GM12891 (cell line): ENCODE measurements at regions not wholly inside any gene's neighbourhood (a gene's known extent, or its start where the extent isn't known, plus 50 kb on each side); places are given as distances from the start of the nearest gene placed in this dataset.
"Not testable (repeated sequence)": the region's sequence is repeated elsewhere in the genome, so short reads cannot be mapped to it uniquely, and the experiment has no call there.

Source experiments
- DNase-seq: peaks from one replicate; pipeline ENCODE4 v3.0.0; 2011; ENCODE audit warnings: low spot score; ENCODE audit not compliant: insufficient read length
- FAIRE-seq: peaks from 2 replicates; lab custom pipeline; 2011; peaks lifted over from hg19 to GRCh38; lab: Jason Lieb, UNC
- PAX5 ChIP-seq: IDR thresholded peaks from 2 replicates; pipeline ENCODE4 v1.6.1; 2011; ENCODE audit warnings: low read length, moderate library complexity, mild to moderate bottlenecking; ENCODE audit not compliant: insufficient read depth, severe bottlenecking
- POLR2A ChIP-seq: IDR thresholded peaks from 2 replicates; pipeline ENCODE4 v1.6.1; 2011; ENCODE audit warnings: low read depth, low read length, control low read depth
- POLR2AphosphoS5 ChIP-seq: IDR thresholded peaks from 2 replicates; pipeline ENCODE4 v1.6.1; 2011; ENCODE audit warnings: low read depth, low read length, control low read depth
- POU2F2 ChIP-seq: IDR thresholded peaks from 2 replicates; pipeline ENCODE4 v1.6.1; 2011; ENCODE audit warnings: low read depth, mild to moderate bottlenecking, control low read depth, low read length, moderate library complexity
- SPI1 ChIP-seq: IDR thresholded peaks from 2 replicates; pipeline ENCODE4 v1.6.1; 2011; ENCODE audit warnings: low read depth, low read length, control low read depth
- TAF1 ChIP-seq: IDR thresholded peaks from 2 replicates; pipeline ENCODE4 v1.6.1; 2011; ENCODE audit warnings: low read depth, low read length, control low read depth

- TF ChIP-seq POLR2AphosphoS5 (no peak), POU2F2 (no peak), SPI1 (no peak), PAX5 (no peak), TAF1 (no peak), POLR2A (no peak)
- FAIRE-seq (no peak), DNase-seq (no peak)
Measured at GRCh38 chr11:116331381-116331780, 441.4 kb downstream of the BUD13 start.

GRCh38 chr11:116330439-116331185 lies 442.2 kb downstream of the BUD13 start:
- TF ChIP-seq POLR2AphosphoS5 (no peak), PAX5 (no peak), POLR2A (no peak), TAF1 (no peak), SPI1 (no peak), POU2F2 (no peak)
- DNase-seq = no peak
- no peak for FAIRE-seq

- DNase-seq (no peak), FAIRE-seq (no peak)
- no peak for TF ChIP-seq POLR2AphosphoS5
- no peak for TF ChIP-seq POU2F2
- TF ChIP-seq POLR2A = no peak
- TF ChIP-seq PAX5 = no peak
- no peak for TF ChIP-seq TAF1
- no peak for TF ChIP-seq SPI1
Measured at GRCh38 chr11:116329354-116330090, 443.3 kb downstream of the BUD13 start.

- no peak for FAIRE-seq
- no peak for DNase-seq
- TF ChIP-seq SPI1 (no peak), PAX5 (no peak), POU2F2 (no peak), POLR2A (no peak), TAF1 (no peak), POLR2AphosphoS5 (no peak)
Measured at GRCh38 chr11:116328851-116329250, 443.9 kb downstream of the BUD13 start.

- DNase-seq = no peak
- no peak for FAIRE-seq
- no peak for TF ChIP-seq SPI1
- no peak for TF ChIP-seq POLR2A
- TF ChIP-seq POLR2AphosphoS5 = no peak
- TF ChIP-seq POU2F2 = no peak
- no peak for TF ChIP-seq PAX5
- no peak for TF ChIP-seq TAF1
Measured at GRCh38 chr11:116328391-116328790, 444.4 kb downstream of the BUD13 start.

GRCh38 chr11:116326146-116326545 lies 446.6 kb downstream of the BUD13 start:
- TF ChIP-seq POLR2A (no peak), POLR2AphosphoS5 (no peak), PAX5 (no peak), POU2F2 (no peak)
- DNase-seq (no peak), FAIRE-seq (no peak)

- no peak for DNase-seq
- FAIRE-seq = no peak
- no peak for TF ChIP-seq SPI1
- no peak for TF ChIP-seq PAX5
- no peak for TF ChIP-seq POLR2A
- TF ChIP-seq TAF1 = no peak
- no peak for TF ChIP-seq POU2F2
- no peak for TF ChIP-seq POLR2AphosphoS5
Measured at GRCh38 chr11:116325247-116325646, 447.5 kb downstream of the BUD13 start.

GRCh38 chr11:116324077-116324476 lies 448.7 kb downstream of the BUD13 start:
- not testable (repeated sequence) for DNase-seq, FAIRE-seq

- TF ChIP-seq POLR2A (no peak), SPI1 (no peak), POLR2AphosphoS5 (no peak), TAF1 (no peak)
- no peak for FAIRE-seq
- DNase-seq = no peak
Measured at GRCh38 chr11:116317212-116317611, 455.6 kb downstream of the BUD13 start.

- TF ChIP-seq POLR2A (no peak), SPI1 (no peak), POU2F2 (no peak), TAF1 (no peak), PAX5 (no peak), POLR2AphosphoS5 (no peak)
- FAIRE-seq = no peak
Measured at GRCh38 chr11:116314006-116314405, 458.8 kb downstream of the BUD13 start.

More at GRCh38 chr11:116314006-116314405, 458.8 kb downstream of the BUD13 start:
- no peak for DNase-seq
